Nephron (organoid): ENCODE measurements at regions not wholly inside any gene's neighbourhood (a gene's known extent, or its start where the extent isn't known, plus 50 kb on each side); places are given as distances from the start of the nearest gene placed in this dataset.

Source experiments
- H3K27ac Mint-ChIP-seq, 3 experiments: 2 replicates each; pipeline ENCODE4 v1.8.0; 2020; ENCODE audit warnings: mixed read lengths in 3 of 3, mild to moderate bottlenecking in 2 of 3, moderate library complexity in 1 of 3
- H3K27me3 Mint-ChIP-seq: 2 replicates; pipeline ENCODE4 v1.8.0; 2021; ENCODE audit warnings: low read depth, mild to moderate bottlenecking, moderate library complexity, mixed read lengths
- H3K36me3 Mint-ChIP-seq: 2 replicates; pipeline ENCODE4 v1.8.0; 2020; ENCODE audit warnings: low read depth, mixed read lengths
- H3K4me1 Mint-ChIP-seq: 2 replicates; pipeline ENCODE4 v1.8.0; 2020; ENCODE audit warnings: mixed read lengths
- H3K4me3 Mint-ChIP-seq, 3 experiments: 2 replicates each; pipeline ENCODE4 v1.8.0; 2020; ENCODE audit warnings: mild to moderate bottlenecking in 3 of 3, mixed read lengths in 3 of 3, moderate library complexity in 2 of 3
- H3K9me3 Mint-ChIP-seq: 2 replicates; pipeline ENCODE4 v1.8.0; 2020; ENCODE audit warnings: mixed read lengths
- CTCF ChIP-seq, 3 experiments: fragments of 200-600 bp; sonication (generic); IDR thresholded peaks; one replicate each; pipeline ENCODE4 v1.5.0; 2021; ENCODE audit warnings: antibody characterized with exemption in 3 of 3; ENCODE audit not compliant: unreplicated experiment in 3 of 3

DNA sequence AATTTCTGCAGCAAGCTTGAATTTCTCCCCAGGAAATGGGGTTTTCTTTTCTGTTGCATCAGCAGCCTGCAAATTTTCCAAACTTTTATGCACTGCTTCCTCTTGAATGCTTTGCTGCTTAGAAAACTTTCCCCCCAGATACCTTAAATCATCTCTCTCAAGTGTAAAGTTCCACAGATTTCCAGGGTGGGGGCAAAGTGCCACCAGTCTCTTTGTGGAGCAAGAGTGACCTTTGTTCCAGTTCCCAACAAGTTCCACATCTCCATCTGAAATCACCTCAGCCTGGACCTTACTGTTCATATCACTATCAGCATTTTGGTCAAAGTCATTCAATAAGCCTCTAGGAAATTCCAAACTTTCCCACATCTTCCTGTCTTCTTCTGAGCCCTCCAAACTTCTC, 241.6 kb upstream of the TMTC1 start:
- Mint-ChIP-seq H3K27me3 (no peaks in the 10 kb centered on the region), H3K4me1 (peaks cover 47% of the 10 kb centered on the region), H3K27ac (peak overlapping the region in 2 of 3 experiments; percentile 27 to 43), H3K9me3 (peaks cover 13% of the 10 kb centered on the region), H3K4me3 (no peak overlapping the region), H3K36me3 (peaks cover 9% of the 10 kb centered on the region)
- no peak for TF ChIP-seq CTCF (IDR thresholded peaks at IDR 0.05; ENCODE audit: unreplicated experiment in 3 of 3)

DNA sequence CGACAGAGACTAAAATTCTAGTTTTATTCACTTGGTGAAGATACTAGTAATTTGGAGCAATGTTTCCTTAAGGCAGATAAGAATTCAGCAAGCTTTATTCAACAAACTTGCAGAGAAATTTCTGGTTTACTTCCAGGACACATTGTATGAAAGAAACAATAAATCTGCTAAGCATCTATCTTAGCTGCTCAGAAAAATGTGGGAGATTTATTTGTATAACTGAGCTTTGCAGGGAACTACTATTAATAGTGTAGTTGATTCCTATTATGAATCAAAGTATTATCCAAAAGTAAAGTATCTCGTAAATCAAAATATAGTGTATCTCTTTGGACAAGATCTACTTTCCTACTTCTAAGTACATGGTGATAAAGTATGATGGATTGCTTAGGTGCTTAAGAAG, 239.4 kb upstream of the TMTC1 start:
- no peak for TF ChIP-seq CTCF (IDR thresholded peaks at IDR 0.05; ENCODE audit: unreplicated experiment in 3 of 3)
- H3K27me3 Mint-ChIP-seq = no peaks in the 10 kb centered on the region
- peak overlapping the region; percentile 58 to 88 (median 79) for H3K27ac Mint-ChIP-seq
- peaks cover 9% of the 10 kb centered on the region for H3K36me3 Mint-ChIP-seq
- H3K4me1 Mint-ChIP-seq = peaks cover 65% of the 10 kb centered on the region
- H3K9me3 Mint-ChIP-seq = peaks cover 13% of the 10 kb centered on the region
- peak overlapping the region in 1 of 3 experiments; percentile 30 for H3K4me3 Mint-ChIP-seq

- H3K27ac Mint-ChIP-seq = peak overlapping the region in 2 of 3 experiments; percentile 56 to 88
- no peak overlapping the region for H3K4me3 Mint-ChIP-seq
- peaks cover 69% of the 10 kb centered on the region for H3K4me1 Mint-ChIP-seq
- TF ChIP-seq CTCF (IDR thresholded peaks at IDR 0.05; ENCODE audit: unreplicated experiment in 3 of 3) = no peak
- no peaks in the 10 kb centered on the region for H3K27me3 Mint-ChIP-seq
- peaks cover 13% of the 10 kb centered on the region for H3K9me3 Mint-ChIP-seq
- H3K36me3 Mint-ChIP-seq = peaks cover 9% of the 10 kb centered on the region
Observed at GRCh38 chr12:30021051-30021833, 237.5 kb upstream of the TMTC1 start.

DNA sequence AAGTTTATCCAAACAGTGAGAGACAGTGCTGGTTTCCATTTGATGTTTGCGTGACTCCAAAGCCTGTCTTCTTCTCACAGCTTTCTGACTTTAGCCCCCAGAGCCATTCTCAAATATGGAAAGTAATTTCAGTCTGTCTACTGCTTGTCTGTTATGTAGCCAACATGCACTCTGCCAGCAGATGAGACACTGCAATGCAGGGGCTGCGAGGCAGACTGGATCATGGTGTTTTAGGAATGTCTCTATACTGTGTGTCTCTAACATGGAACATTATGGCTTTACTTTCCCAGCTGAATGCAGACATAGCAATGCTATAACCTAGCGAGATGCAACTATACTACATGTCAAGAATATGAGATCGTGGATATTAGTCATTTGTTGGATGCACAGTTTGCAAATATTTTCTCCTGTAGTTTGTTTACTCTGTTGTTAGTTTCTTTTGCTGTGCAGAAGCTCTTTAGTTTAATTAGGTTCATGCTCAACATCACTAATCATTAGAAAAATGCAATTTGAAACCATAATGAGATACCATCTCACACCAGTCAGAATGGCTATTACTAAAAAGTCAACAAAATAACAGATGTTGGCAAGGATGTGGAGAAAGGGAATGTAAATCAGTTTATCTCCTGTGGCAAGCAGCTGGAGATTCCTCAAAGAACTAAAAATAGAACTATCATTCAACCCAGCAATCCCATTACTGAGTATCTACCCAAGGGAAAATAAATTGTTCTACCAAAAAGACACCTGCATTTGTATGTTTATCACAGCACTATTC, 235.8 kb upstream of the TMTC1 start:
- Mint-ChIP-seq H3K9me3 (peaks cover 8% of the 10 kb centered on the region), H3K4me3 (peak overlapping the region in 1 of 3 experiments; percentile 12), H3K27me3 (no peaks in the 10 kb centered on the region), H3K27ac (peak overlapping the region; percentile 59 to 86 (median 69)), H3K4me1 (peaks cover 80% of the 10 kb centered on the region), H3K36me3 (peaks cover 4% of the 10 kb centered on the region)
- no peak for TF ChIP-seq CTCF (IDR thresholded peaks at IDR 0.05; ENCODE audit: unreplicated experiment in 3 of 3)

DNA sequence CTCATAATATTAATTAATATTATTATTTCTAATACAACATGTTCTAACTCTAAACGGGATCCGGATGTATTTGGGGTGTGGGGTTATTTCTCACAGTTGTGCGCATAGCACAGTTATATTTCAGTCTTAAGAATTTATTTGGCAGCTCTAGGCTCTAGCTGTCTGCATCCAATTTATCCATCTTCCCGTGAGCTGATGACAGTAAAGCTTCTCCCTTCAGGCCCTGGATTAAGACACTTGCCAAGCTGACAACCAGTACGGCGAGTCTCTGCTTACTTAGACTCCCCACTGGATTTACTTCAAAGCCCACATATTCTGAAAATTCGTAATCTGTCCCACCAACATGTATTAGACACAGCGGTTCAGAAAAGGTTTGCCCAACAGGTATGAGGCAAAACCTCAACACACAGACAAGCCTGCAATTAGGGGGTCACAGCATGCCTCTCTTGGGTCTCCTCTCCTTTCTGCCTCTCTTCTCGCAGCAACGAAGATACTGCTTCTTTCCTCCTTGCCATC, 232.9 kb upstream of the TMTC1 start:
- H3K4me1 Mint-ChIP-seq = peaks cover 64% of the 10 kb centered on the region
- no peaks in the 10 kb centered on the region for H3K27me3 Mint-ChIP-seq
- TF ChIP-seq CTCF (IDR thresholded peaks at IDR 0.05; ENCODE audit: unreplicated experiment in 3 of 3) = no peak
- H3K27ac Mint-ChIP-seq = peak overlapping the region in 1 of 3 experiments; percentile 16
- peaks cover 2% of the 10 kb centered on the region for H3K9me3 Mint-ChIP-seq
- no peak overlapping the region for H3K4me3 Mint-ChIP-seq
- H3K36me3 Mint-ChIP-seq = no peaks in the 10 kb centered on the region
